Glomerular endothelial cell (primary cell): ENCODE measurements at regions not wholly inside any gene's neighbourhood (a gene's known extent, or its start where the extent isn't known, plus 50 kb on each side); places are given as distances from the start of the nearest gene placed in this dataset.

Experiments used
- DNase-seq: peaks from one replicate; pipeline ENCODE4 v3.0.0-alpha.2; 2011; ENCODE audit warnings: low read depth, low spot score; ENCODE audit errors: extremely low read depth

- DNase-seq = no peak
Measured at GRCh38 chr14:101501858-101502615, 59.3 kb upstream of the DIO3 start.

GRCh38 chr14:101502761-101503392 lies 58.4 kb upstream of the DIO3 start:
- DNase-seq = no peak

GRCh38 chr14:101503431-101504095 lies 57.7 kb upstream of the DIO3 start:
- DNase-seq = no peak

GRCh38 chr14:101504096-101504948 lies 57.0 kb upstream of the DIO3 start:
- no peak for DNase-seq

GRCh38 chr14:101505236-101505970 lies 55.9 kb upstream of the DIO3 start:
- no peak for DNase-seq

- DNase-seq = no peak
Measured at GRCh38 chr14:101506211-101506925, 54.9 kb upstream of the DIO3 start.

- no peak for DNase-seq
Measured at GRCh38 chr14:101506926-101507835, 54.1 kb upstream of the DIO3 start.

GRCh38 chr14:101507836-101508150 lies 53.5 kb upstream of the DIO3 start:
- DNase-seq = no peak

- no peak for DNase-seq
Measured at GRCh38 chr14:101508196-101508947, 52.9 kb upstream of the DIO3 start.

- no peak for DNase-seq
Measured at GRCh38 chr14:101508948-101509729, 52.2 kb upstream of the DIO3 start.

GRCh38 chr14:101509730-101510371 lies 51.4 kb upstream of the DIO3 start:
- DNase-seq = no peak

- DNase-seq = no peak
Measured at GRCh38 chr14:101511199-101511598, 50.1 kb upstream of the DIO3 start.
